ENCODE measurements at regions not wholly inside any gene's neighbourhood (a gene's known extent, or its start where the extent isn't known, plus 50 kb on each side); places are given as distances from the start of the nearest gene placed in this dataset.

- no peak for TF ChIP-seq POLR2AphosphoS5 (IDR thresholded peaks at IDR 0.05; ENCODE audit: low read depth, low read length)
- TF ChIP-seq TCF7L2 (IDR thresholded peaks at IDR 0.05; ENCODE audit: low read depth, low read length): no peak
- no peak for TF ChIP-seq SIN3A (IDR thresholded peaks at IDR 0.05; ENCODE audit: borderline replicate concordance, insufficient read depth, low read depth, low read length)
- no peak for TF ChIP-seq REST (IDR thresholded peaks at IDR 0.05; ENCODE audit: insufficient read depth in 1 of 2, low read depth in 2 of 2, low read length in 1 of 2)
- TF ChIP-seq CTCF (IDR thresholded peaks at IDR 0.05): no peak
- Histone ChIP-seq H3K9me3 (ENCODE audit: control insufficient read depth, insufficient read depth, low read depth, low read length) (no peaks in the 10 kb centered on the region), H3K4me1 (ENCODE audit: control insufficient read depth, insufficient read depth, low read length) (no peaks in the 10 kb centered on the region), H3K27ac (ENCODE audit: low read length) (no peak overlapping the region), H3K4me3 (ENCODE audit: low read depth in 2 of 2, low read length in 2 of 2) (no peak overlapping the region), H3K36me3 (ENCODE audit: control insufficient read depth, insufficient read depth, low read length) (no peaks in the 10 kb centered on the region), H3K27me3 (ENCODE audit: control insufficient read depth, insufficient read depth, low read length) (peaks cover 2% of the 10 kb centered on the region; the same call in 1 of the 2 replicates)
- in situ Hi-C loops (cut with HindIII; ENCODE audit: low pct_unique_long_range_greater_than_20kb, low sequenced_read_pairs): no loop called here
- intact Hi-C loops (cut with micrococcal nuclease; ENCODE audit: unreplicated experiment): no loop called here
- ChIA-PET POLR2A (no interaction called here), CTCF (no interaction called here)
- ATAC-seq (no peak), DNase-seq (ENCODE audit: low read depth, low spot score) (no peak)
- no TSS peak for BruUV-seq (replicated peaks)
Observed at GRCh38 chr12:66744956-66745383, 66.1 kb upstream of the GRIP1 start.

DNA sequence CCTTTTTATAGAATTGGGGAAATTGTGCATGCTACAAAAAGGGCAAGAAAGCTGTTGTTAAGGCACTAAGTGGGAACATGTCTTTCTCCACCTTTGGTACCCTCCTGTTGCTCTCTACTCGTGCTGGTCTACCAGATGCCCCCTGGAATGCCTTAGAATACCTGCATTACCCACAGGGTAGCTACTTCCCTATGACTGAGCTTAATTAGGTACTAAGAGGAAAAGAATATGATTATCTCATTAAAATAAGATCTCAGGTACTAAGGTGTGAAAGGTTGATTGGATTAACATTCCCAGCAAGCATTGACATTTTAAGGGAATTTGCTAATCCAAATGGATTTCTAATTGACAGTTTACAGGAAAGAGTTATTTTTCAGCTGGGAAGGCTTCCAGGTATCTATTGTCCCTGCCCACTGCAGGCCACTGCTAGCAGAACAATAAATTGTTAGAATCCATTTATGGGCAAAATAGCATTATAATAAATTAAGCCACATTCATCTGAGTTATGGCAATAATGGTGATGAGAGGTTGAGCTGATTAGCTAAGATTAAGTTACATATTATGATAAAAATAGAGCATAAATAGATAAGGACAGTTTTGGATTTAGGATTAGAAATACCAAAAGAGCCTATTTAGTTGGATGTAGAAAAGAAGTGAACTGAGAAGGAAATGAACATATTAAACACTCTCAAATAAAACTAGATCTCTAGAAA lies 67.8 kb upstream of the GRIP1 start:
- no peaks in the 10 kb centered on the region for H3K36me3 ChIP-seq (ENCODE audit: control insufficient read depth, insufficient read depth, low read length)
- TF ChIP-seq SIN3A (IDR thresholded peaks at IDR 0.05; ENCODE audit: borderline replicate concordance, insufficient read depth, low read depth, low read length) (no peak), REST (IDR thresholded peaks at IDR 0.05; ENCODE audit: insufficient read depth in 1 of 2, low read depth in 2 of 2, low read length in 1 of 2) (no peak), POLR2AphosphoS5 (IDR thresholded peaks at IDR 0.05; ENCODE audit: low read depth, low read length) (no peak), TCF7L2 (IDR thresholded peaks at IDR 0.05; ENCODE audit: low read depth, low read length) (no peak), CTCF (IDR thresholded peaks at IDR 0.05) (no peak)
- POLR2A ChIA-PET: interaction anchor here (0.6 kb wide), 1 partner anchor 43 kb away, joined by 3 read pairs; no protein-coding TSS in a partner anchor
- in situ Hi-C loops (cut with HindIII; ENCODE audit: low pct_unique_long_range_greater_than_20kb, low sequenced_read_pairs) (no loop called here), intact Hi-C loops (cut with micrococcal nuclease; ENCODE audit: unreplicated experiment) (no loop called here)
- no peak for DNase-seq (ENCODE audit: low read depth, low spot score)
- H3K27ac ChIP-seq (ENCODE audit: low read length): no peak overlapping the region
- CTCF ChIA-PET: no interaction called here
- no peaks in the 10 kb centered on the region for H3K4me1 ChIP-seq (ENCODE audit: control insufficient read depth, insufficient read depth, low read length)
- H3K9me3 ChIP-seq (ENCODE audit: control insufficient read depth, insufficient read depth, low read depth, low read length): no peaks in the 10 kb centered on the region
- no TSS peak for BruUV-seq (replicated peaks)
- H3K4me3 ChIP-seq (ENCODE audit: low read depth in 2 of 2, low read length in 2 of 2): no peak overlapping the region
- no peak for ATAC-seq
- no peaks in the 10 kb centered on the region; the same call in 1 of the 2 replicates for H3K27me3 ChIP-seq (ENCODE audit: control insufficient read depth, insufficient read depth, low read length)

Data from Panc1 (cell line).